HL-60/S4 (cell line): ENCODE measurements at regions not wholly inside any gene's neighbourhood (a gene's known extent, or its start where the extent isn't known, plus 50 kb on each side); places are given as distances from the start of the nearest gene placed in this dataset.
"Not testable (repeated sequence)": the region's sequence is repeated elsewhere in the genome, so short reads cannot be mapped to it uniquely, and the experiment has no call there.

Experiments
- in situ Hi-C: fragments of 300-500 bp; cut with MboI; formaldehyde crosslinking; loops from 2 replicates; pipeline ENCODE4 v1.14.3; 2022; ENCODE audit warnings: low sequenced_read_pairs

DNA sequence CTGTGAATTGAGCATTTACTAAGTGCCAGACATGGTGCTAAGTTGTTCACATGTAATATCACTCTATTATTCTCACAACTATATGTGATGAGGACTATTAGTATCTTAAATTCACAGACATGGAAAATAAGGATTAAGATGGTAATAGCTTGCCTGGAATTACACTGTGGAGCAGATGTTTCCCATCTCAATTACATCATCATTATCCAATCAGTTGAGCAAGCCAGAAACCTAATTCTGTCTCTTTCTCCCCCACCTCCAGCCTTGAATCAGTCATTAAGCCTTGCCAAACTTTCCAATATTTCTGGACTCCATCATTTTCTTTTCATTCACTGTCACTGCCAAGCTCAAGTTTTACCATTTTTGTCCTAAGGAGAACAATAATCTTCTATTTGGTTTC is 287.8 kb upstream of the KITLG start:
- in situ Hi-C loops, result no loop called here

DNA sequence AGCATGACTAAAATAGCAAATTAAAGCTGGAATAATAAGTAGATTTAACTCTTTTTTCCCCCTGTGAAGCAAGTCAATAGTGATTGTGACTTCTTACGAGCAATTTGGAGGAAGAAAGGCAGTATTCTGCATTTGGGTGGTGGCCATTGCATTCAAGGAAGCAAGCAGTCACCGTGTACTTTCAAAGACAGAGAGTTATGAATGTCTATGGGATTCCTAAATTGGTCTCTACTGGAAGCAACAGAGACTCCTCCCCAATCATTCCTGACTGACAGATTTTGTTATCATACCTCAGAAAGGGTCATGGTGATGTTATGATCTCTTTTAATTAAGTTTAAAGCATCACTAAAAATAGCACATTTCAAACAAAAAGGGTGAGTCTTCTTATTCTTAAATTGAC is 287.2 kb upstream of the KITLG start:
- in situ Hi-C loops, result no loop called here

- in situ Hi-C loops, result no loop called here
Observed at GRCh38 chr12:88866881-88867280, 286.6 kb upstream of the KITLG start.

DNA sequence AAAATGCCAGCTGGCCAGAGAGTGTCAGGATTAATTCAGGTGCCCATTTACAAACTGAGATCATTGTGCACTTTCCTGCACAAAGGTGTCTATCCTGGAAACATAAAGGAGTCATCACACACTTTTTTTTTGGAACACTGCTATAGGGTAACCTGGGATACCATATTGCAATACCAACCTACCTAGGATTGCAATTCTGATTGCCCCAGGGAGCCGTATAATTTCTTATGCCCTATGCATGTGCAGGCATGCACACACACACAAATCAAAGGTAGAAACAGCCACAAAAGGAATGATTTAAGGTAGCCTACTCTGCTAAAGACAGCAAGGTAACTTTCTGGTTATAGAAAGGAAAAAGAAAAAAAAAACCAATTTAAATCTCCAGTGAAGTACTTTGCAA is 285.3 kb upstream of the KITLG start:
- in situ Hi-C loops, result no loop called here

DNA sequence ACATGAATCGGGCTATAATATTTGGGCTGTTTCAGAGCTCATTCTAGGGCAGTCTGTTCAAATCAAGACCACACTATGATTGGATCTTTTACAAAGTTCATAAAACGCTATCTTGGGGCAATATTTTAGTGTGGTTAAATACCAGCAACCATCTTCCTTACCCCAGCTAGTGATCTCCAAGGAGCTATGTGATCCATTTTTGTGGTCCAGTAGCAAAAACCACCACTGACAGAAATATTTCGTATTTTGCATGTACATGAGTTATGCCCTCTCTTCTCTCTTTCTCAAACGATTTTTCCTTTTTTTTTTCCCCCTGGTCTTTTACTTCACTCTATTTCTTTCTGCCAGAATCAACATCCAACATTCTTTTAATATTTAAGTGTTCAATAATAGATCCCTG is 280.6 kb upstream of the KITLG start:
- in situ Hi-C loops, result no loop called here

DNA sequence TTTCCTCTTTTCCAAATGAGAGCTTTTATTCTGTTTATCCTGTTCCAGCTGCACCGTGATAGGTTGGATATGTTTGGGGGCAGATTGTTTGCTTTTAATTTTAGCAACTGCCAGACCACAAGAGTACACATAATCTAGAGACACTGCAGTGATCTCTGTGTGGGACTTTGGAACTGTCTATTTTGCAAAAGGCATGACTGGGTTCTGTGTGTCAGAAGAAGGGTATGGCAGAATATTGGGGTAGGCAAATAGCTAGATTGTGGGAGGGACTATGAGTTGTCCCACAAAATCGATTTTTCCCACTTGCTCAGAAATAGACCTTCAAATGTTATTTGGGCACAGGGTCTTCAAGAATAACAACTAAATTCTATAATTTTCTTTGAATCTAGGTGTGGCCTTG is 275.9 kb upstream of the KITLG start:
- in situ Hi-C loops, result no loop called here

GRCh38 chr12:88855301-88855700 is 275.0 kb upstream of the KITLG start:
- in situ Hi-C loops, result no loop called here

DNA sequence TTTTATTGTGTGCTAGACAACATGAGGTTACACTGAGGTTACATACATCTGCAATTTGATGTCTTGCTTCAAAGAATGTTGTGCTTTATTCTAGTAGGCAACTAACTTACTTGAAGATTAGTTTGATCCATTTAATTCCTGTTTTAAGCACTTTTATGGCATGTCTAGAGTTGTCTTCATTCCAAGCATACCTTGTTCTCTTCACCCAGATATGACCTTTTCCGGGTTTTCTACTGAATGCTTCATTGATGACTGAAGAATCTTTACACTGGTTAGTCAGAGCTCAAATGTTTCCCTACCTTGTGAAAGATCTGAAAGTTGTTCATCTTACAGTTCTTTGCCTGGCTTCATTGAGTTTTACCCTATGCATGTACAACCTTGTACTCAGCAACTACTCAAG is 274.0 kb upstream of the KITLG start:
- in situ Hi-C loops, result no loop called here

DNA sequence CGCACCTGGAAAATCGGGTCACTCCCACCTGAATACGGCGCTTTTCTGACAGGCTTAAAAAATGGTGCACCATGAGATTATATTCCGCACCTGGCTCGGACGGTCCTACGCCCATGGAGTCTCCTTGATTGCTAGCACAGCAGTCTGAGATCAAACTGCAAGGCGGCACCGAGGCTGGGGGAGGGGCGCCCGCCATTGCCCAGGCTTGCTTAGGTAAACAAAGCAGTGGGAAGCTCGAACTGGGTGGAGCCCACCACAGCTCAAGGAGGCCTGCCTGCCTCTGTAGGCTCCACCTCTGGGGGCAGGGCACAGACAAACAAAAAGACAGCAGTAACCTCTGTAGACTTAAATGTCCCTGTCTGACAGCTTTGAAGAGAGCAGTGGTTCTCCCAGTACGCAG is 267.0 kb upstream of the KITLG start:
- in situ Hi-C loops, result not testable (repeated sequence)

DNA sequence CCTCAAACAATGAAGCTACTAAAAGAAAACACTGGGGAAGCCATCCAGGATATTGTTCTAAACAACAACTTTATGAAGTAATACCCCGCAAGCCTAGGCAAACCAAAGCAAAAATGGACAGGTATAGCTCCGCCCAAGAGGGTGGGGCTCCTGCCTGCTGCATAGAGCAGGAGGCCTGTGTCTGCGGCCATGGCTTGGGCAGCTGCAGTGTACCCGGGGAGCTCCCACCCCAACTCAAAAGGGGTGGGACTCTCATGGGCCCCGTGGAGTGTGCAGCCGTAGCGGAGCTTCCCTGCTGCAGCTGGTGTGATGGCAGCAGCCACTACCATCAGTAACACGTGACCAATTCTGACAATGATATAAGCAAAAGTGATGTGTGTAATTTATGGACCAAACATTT is 264.2 kb upstream of the KITLG start:
- in situ Hi-C loops, result no loop called here

DNA sequence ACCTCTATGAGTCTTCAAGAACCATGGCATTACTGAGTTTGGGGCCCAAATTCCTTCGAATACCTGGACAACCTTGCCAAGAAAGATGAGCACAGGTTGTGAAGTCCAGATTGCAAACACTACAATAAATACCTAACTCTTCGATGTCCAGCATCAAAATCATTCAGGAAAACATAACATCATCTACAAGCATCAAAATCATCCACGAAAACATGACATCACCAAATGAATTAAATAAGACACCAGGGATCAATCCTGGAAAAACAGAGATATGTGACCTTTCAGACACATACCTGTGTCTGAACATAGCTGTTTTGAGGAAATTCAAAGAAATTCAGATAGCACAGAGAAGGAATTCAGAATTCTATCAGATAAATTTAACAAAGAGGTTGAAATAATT is 262.0 kb upstream of the KITLG start:
- in situ Hi-C loops, result no loop called here

- in situ Hi-C loops, result no loop called here
Observed at GRCh38 chr12:88839486-88839885, 259.2 kb upstream of the KITLG start.

- in situ Hi-C loops, result no loop called here
Observed at GRCh38 chr12:88836156-88836555, 255.9 kb upstream of the KITLG start.

GRCh38 chr12:88834226-88834625 is 254.0 kb upstream of the KITLG start:
- in situ Hi-C loops, result no loop called here

GRCh38 chr12:88833641-88834116 is 253.4 kb upstream of the KITLG start:
- in situ Hi-C loops, result no loop called here

- in situ Hi-C loops, result not testable (repeated sequence)
Observed at GRCh38 chr12:88828537-88828936, 248.3 kb upstream of the KITLG start.

GRCh38 chr12:88820012-88820411 is 239.7 kb upstream of the KITLG start:
- in situ Hi-C loops, result no loop called here

DNA sequence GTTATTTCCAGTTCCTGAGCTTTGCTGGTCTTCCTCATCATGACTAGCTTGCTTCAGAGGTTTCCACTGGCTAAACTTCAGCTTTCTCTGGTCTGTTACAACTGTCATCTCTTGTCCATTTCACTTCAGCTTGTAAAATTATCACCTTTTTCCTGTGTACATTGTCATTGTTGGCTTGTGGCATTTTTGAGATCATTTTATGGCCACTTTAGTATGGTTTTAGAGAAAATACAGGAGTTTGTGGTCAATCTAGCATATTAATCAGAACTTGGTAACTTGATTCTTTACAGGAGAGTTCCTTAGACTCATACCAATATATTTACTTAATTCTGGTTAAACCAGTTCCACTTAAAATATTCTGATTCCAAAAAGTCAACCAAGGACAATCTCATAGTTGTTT is 235.9 kb upstream of the KITLG start:
- in situ Hi-C loops, result no loop called here

DNA sequence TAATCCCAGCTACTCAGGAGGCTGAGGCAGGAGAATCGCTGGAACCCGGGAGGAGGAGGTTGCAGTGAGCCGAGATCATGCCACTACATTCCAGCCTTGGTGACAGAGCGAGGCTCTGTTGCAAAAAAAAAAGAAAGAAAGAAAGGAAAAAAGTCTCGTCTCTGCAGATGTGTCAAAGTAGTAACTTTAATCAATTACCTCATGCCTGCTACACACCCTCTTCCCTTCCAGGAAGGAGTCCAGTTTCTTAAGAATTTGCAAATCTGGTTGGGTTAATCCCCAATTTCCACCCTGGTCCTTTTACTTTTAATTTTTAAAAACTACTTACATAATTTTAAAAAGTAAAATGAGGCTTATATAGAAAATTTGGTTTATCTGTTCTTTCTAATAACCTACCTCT is 234.5 kb upstream of the KITLG start:
- in situ Hi-C loops, result no loop called here

- in situ Hi-C loops, result no loop called here
Observed at GRCh38 chr12:88812610-88813009, 232.3 kb upstream of the KITLG start.

DNA sequence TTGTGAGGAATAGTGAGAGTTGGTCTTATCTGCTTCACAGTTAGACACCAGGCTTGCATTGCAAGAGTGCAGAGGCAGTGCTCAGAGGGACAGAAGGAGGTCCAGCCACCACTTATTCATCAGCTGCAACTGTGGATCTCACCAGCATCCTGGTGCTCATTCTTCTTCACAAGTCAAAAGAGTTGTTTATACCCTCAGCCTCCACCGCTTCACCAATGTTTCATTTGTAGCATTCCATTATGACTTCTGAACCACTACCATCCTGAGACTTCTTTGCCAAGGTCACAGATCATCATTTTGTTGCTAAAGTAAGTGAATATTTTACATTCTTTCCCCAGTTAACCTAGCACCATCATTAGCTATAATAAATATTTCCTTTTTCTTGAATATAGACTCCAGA is 230.5 kb upstream of the KITLG start:
- in situ Hi-C loops, result no loop called here

DNA sequence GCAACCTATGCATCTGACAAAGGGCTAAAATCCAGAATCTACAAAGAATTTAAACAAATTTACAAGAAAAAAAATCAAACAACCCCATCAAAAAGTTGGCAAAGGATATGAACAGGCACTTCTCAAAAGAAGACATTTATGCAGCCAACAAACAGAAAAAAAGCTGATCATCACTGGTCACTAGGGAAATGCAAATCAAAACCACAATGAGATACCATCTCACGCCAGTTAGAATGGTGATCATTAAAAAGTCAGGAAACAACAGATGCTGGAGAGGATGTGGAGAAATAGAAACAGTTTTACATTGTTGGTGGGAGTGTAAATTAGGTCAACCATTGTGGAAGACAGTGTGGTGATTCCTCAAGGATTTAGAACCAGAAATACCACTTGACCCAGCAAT is 229.6 kb upstream of the KITLG start:
- in situ Hi-C loops, result not testable (repeated sequence)

DNA sequence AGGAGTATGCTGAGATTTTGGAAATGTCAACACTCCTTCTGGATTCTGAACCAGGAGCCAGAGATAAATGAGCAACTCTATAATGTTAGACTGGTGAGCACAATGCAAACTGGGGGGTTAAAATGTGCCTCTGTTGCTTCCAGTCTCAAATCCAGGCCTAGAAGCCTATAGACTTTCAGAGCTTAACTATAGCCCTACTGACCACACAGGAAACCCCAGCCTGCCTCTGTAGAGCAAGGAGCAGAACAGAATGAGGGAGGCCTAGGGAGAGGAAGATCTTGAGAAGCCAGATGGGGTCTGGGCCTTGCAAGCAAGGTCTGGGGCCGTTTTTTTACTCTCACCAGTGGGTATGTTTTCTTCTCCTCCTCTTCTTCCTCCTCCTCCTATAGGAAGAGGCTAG is 225.4 kb upstream of the KITLG start:
- in situ Hi-C loops, result no loop called here

DNA sequence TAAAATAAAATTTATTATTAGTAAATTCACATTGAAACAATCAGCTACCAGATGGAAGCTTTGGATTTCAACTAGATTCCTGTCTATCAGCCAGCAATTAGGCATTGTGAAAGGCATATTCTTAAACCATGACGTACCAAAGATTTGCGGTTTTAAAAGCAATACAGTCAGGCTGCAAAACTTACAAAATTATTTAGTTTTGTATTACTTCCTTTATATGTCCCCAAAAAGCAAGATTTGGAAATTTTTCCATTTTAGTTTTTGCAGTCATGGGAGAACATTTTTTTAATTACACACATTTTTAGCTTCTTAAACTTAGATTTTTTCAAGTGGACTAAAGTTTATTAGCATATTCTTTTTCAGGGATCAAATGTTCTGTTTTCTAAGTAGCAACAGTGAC is 225.0 kb upstream of the KITLG start:
- in situ Hi-C loops, result no loop called here
